HG03460 (cell line): ENCODE measurements at regions not wholly inside any gene's neighbourhood (a gene's known extent, or its start where the extent isn't known, plus 50 kb on each side); places are given as distances from the start of the nearest gene placed in this dataset.

Source experiments
- ATAC-seq: cut with Tn5 transposase; IDR thresholded peaks from one replicate; pipeline ENCODE4 v1.9.1; 2021; ENCODE audit not compliant: unreplicated experiment

DNA sequence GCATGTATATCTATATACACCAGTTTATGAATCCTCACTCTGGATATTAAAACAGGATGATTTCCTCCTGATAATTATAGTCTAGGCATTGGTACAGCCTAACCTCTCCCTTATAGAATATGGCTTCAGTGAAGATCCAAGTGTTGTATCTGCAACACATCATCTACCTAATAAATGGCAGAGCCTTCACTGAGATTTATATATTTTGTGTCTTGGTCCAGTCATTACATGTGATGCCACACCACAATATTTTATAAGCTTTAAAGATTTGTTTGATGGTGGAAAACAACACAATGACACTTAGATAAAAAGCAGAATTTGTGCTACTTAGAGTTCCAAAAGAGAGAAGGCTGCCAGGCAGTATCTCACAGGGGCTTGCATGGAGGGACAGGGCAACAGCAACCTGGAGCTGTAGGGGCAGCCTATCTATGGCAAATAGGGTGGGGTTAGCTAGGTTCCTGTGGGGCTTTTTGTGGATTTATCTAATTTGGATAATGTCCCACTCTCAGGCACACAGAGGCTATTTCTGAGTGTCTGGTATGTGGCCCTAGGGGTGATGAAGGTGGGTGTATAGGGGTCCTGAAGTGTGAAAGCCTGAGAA lies 1736.7 kb upstream of the PRR20A start:
- ATAC-seq = no peak

DNA sequence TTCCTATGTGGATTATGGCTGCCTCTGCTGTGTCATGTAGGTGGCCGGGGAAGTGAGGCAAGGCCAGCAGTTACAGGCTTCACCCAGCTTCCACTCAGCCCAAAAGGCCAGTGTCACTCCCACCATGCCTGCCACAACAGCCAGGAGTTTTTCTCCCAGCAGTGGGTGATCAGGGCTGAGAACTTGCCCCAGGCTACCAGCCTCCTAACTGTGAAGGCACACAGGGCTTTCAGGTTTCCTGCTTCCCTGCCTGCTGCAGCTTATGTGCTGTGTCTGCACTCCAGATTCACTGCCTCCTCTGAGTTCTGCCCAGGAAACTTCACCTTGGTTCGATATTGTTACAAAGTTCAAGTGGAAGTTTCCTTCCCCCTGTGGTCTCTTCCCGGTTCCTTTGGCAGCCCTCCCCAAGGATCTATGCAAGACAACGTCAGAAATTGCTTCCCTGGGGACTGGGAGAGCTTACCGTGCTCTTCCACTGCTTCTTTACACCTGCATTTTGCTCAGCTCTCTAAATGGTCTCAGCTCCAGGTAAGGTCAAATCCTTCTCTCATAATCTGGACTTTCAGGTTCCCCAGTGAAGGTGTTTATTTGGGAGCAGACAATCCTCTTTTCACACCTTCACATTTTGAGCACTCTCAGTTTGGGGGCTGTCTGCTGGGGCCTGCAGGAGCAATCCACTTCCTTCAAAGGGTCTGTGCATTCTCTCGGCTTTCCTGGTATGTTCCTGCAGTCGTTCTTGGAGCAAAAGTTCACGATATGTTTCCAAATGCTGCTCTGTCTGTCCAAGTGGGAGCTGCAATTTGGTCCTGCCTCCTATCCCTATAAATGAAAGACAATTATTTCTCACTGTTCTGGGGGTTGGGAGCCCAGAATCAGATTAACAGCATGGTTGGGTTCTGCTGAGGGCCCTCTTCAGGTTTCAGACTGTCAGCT lies 1730.1 kb upstream of the PRR20A start:
- no peak for ATAC-seq

DNA sequence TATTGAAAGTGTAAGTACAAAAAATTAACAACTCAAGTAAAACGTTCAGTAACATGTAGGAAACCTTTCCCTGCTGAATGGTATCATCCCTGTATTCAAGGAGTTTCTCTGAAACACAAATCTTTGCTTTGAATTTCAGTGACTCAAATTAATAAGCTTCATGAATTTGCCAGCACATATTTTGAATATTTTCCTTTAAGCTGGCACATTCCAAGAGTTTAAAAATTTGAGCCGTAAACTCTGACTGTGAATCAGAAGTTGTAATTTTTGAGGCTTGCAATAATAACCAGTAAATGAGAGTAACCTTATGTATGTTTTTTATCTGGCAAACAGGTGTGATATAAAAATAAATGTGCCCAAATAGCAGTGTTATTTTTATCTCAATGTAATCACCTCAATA lies 1722.6 kb upstream of the PRR20A start:
- ATAC-seq = no peak

DNA sequence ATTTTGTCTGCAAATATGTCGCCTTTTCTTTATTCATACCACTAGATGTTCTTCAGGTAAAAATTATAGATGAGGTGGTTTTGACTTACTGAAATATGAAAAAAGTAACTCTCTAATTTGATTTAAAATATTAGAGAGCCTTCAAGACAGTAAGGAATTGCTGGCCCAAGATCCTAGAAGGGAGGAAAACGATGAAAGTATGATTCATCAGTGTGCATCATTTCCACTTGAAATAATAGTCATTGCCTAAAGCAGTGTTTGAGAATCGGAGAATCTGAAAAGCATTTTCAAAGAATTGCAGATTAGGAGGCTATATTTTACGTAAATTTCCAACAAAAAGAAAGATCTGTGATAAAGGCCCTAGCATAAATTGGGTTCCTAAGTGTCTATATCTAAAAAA lies 1707.9 kb upstream of the PRR20A start:
- no peak for ATAC-seq

DNA sequence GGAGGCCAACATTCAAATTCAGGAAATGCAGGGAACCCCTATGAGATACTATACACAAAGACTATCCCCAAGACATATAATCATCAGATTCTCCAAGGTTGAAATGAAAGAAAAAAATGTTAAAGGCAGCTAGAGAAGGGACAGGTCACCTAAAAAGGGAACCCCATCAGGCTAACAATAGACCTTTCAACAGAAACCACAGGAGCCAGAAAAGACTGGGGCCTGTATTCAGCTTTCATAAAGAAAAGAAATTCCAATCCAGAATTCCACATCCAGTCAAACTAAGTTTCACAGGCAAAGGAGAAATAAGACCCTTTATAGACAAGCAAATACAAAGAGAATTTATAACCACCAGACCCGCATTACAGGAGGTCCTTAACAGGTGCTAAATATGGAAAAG lies 1703.6 kb upstream of the PRR20A start:
- no peak for ATAC-seq

DNA sequence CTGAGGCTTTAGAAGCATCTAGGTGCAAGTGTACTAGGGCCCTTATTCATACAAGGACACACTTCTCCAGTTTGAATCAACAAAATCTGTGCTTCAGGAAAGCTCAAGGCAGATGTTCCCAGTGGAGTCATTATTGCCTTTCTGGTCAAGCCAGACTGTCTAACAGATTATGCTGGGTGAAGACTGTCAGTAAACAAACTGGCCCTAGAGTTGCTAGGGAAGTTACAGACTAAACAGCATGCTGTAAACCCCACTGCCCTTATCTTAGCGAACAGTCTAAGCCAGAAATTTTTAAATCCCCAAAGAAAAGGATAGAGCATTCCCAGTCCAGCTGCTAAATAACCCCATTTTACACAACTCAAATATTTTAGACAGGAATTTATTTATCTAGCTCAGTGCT lies 1701.3 kb upstream of the PRR20A start:
- ATAC-seq = no peak

DNA sequence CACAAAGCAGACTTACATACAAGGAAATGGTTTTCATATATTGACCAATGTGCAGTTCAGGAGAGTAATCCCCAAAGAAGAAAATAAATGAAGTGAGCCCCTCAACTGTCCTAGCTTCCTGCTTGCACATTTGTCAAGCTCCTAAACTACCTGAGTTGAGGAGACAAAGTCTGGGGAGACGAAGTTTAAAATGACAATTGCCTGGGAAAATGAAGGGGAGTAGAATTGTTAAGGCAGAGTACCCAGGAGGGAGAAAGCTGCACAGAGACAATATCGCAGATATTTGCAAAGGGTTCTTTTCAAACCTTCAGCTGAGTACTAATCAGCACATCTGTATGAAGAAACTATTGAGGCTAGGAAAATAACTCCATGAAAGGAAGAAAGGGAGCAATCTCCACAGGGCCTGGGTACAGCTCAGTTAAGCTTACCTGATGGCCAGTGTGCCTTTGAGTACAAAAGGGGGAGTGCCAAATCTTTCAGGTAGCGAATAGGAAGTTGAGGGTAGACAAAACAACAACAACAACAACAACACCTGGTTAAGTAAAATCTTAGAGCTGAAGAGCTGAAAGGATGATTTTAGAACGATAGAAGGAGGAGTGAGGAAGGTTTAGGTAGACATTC lies 1700.1 kb upstream of the PRR20A start:
- no peak for ATAC-seq

DNA sequence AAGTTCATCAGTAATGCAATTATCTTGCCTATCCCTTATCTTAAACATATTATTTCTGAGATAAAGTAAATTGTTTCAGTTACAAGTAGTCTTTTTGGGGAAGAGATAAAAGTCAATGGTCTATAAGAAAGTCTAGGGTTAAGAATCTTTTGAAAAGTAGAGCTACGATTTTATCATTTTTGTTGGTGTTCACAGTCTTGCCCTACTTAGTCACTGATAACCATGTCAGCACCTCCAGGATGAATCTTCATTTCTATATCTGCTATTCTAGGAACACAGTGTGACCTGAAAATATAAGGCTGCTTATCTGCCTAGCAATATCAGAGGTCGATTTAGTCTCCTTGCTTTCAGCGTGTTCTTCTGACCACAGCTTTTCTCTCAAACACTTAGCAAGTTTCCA lies 1676.5 kb upstream of the PRR20A start:
- no peak for ATAC-seq

DNA sequence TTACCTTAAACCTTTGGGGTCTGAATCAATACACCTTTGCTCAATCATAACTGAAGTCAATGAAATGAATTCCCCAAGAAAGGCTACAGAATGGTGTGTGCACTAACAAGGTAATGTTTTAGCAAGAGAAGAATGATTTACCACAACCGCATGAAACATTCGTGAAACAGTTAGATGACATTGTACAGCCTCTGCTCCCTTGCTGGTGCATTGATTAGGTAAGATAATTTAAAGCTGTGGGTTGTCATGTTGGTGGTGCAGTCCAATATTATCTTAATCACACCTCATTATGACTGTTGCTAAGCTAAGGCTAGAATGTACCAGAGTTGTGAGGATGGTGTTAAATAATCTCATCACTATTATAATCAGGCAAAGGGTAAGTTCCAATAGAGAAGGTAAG lies 1673.2 kb upstream of the PRR20A start:
- ATAC-seq = no peak

DNA sequence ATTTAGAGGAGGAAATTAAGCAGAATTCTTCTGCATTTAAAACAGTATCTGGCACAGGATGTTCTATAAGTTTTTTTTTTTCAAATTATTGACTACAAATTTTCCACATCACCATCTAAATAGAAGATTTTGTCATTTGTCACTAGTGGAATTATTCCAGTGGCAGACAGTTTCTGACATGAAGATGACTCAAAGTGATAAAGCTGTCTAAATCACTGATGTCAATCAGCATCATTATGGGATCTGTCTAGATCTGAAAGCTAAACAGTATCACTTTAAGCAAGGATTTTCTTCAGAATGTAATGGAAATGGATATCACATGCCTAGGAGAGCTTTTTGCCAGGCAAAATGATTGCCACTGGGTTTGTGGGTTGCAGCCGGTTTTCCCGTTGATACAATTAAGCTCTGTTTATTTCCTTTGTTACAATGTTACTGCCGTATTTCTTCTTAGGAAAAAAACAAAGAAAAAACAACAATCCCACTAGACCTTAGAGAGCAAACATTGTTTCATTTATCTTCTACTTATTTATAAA lies 1657.0 kb upstream of the PRR20A start:
- no peak for ATAC-seq

DNA sequence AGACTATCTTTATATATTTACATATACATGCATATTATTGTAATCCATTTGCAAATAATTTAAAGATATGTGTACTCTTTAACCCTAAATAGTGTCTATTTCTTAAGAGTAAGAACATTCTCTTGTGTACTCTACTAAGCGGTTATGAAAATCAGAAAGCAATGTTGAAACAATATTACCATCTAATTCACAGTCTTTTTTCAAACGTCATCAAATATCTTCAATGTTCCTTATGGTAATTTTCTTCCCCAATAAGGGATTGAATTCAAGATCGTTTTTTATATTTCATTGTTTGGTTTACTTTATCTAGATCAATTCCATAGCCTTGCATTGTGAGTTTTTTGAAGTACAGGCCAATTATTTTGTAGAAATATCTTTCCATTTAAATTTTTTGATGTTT lies 1647.4 kb upstream of the PRR20A start:
- no peak for ATAC-seq

DNA sequence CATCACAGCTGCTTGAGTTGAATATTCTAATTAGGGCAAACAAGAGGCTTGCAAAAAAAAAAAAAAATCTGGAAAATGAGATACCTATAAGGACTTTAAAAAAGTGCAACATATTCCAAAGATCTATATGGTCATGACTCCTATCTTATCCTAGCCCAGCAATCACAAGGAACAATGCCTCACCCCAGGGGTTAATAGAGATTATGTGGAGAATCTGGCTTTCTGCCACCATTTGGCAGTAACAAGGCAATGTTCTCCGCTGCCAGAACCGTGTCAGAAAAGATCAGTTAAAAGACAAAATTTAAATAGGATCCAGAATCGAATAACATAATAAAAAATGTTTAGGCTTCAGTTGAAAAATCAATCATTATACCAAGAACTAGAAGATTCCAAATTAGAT lies 1643.2 kb upstream of the PRR20A start:
- ATAC-seq = no peak

DNA sequence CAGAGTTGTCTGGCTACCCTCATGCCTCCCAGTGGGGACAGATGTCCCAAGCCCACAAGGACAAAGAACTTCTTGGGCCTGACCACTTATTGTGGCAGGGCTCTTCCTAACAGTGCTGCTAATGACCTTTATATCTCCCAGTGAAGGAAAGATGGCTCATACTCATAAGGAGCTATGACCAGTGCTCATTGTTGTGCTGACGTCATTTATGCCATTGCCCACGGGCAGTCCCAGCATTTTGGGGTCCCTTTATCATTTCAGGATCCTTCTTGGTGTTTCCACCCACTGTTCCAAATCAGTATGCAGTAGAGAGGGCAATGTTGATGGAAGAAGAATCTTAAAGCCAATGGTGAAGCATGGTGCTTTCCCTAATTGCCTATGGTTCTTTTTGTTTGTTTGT lies 1640.0 kb upstream of the PRR20A start:
- ATAC-seq = no peak

DNA sequence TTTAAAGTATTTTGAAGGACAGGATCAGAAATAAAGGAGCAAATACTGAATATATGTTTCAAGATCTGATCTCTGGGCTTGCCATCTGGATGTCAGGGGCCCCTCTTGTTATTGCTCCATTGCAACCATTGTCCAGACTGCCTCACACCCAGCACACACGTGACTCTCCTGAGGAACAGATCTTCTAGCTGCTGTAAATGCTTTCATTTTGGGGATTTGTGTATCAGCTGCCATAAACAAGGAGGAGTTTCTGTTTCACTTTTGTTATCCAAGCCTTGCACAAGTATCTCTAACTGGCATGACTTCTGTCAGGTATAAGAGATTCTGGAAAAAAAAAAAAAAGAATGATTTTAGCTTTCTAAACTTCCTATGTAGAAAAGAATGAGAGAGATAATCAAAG lies 1624.1 kb upstream of the PRR20A start:
- ATAC-seq = no peak

DNA sequence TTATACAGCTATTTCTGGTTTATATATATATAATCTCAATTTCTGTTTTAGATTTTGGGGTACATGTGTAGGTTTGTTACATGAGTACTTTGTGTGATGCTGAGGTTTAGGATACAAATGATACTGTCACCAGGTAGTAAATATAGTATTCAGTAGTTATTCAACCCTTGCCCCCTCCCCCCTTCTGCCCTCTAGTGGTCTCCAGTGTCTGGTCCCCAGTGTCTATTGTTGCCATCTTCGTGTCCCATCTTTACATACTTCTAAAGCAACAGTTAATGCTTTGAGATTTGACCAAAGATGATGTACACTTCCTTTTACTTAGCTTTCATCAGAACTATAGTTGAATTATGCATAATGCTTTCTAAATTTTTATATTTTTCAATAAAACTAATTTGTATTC lies 1623.4 kb upstream of the PRR20A start:
- ATAC-seq = no peak

DNA sequence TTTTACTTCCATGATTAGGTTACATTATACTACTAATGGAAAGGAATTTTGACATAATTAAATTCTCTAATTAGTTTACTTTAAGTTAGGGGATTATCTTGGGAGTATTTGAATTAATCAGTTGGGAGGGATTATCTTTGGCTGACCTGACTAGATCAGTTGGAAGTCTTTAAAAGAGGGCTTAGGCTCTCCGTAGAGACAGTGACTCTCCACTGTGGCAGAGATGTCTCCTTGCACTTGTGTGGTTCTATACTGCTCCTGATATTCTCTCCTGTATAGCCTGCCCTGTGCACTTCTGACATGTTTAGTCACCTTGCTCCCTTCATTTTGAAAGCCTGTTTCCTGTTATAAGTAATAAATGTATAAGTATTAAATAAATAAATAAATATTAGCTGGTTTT lies 1612.3 kb upstream of the PRR20A start:
- no peak for ATAC-seq

DNA sequence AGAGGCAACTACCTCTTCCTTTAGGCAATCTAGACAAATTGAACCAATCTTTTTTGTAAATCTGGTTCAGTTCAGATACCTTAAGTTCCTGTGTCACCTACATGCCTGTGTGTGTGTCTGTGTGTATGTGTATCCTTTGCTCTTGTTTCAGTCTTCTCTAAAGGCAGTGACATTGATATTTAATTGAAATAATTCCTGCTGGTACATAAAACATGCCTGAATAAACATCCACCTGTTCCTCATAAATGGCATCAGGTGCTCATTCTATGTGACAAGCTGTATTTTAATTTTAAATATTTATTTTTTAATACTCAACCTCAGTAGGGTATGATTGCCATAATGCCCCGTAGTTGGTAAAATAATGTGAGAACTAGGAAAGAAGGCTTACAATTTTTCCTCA lies 1606.4 kb upstream of the PRR20A start:
- ATAC-seq = no peak

DNA sequence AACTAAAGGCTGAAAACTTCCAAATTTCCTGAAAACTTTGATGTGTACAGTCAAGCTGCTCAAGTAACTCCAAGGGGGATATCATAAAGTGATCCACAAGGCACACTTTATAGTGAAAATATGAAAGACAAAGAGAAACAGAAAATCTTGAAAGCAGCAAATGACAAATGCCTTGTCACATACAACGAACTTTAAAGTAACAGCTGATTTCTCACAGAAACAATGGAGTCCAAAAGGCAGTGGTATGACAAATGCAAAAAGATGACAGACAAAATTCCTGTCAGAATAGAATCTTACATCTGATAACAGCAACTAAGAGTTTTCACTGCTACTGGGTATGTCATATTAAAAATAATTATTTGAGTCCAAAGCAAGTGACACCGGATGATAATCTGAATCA lies 1602.3 kb upstream of the PRR20A start:
- no peak for ATAC-seq

DNA sequence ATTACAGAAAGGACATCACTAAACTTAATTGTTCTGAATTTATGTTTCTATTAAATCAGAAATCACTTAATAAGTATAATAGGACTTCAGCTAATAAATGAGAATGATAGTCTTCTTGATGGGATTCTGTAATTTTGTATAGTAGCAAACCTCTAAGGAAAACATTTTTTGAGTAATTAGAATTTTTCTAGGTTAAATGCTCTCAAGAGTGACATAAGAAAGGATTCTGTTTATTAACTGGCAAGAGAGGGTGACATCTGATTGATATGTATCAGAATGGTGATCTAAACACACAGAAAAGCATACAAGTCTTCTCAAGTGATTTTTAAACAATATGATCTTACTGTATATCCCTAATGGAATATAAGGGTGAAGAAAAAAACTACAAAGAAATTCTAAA lies 1597.7 kb upstream of the PRR20A start:
- no peak for ATAC-seq

DNA sequence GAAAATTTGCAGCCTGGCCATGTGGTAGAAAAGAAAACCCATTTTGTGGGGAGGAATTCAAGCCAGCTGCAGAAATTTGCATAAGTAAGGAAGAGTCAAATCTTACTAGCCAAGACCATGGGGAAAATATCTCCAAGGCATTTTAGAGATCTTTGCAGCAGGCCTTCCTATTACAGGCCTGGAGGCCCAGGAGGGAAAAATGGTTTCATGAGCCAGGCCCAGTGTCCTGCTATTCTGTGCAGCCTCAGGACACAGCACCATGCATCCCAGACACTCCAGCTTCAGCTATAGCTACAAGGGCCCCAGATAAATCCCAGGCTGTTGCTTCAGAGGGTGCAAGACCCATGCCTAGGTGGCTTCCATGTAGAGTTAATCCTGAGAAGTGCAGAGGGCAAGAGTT lies 1590.1 kb upstream of the PRR20A start:
- ATAC-seq = no peak

DNA sequence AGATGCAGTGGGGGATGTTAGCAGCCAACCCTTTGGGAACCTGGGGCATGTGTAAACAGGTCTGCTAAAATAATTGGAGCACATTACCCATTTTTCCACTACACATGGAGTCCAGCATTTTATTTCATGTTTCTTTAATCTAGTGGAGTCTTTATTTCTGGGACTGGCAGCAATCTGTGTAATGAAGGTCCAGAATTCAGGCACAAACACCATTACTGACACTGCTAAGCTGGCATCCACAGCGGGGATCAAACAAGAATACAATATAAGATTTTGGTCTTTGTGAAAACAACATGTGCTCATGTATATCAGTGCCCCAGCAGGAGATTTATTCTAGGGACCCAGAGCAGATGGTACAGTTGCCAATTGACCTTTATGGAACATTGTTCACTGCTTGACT lies 1587.0 kb upstream of the PRR20A start:
- ATAC-seq = no peak

DNA sequence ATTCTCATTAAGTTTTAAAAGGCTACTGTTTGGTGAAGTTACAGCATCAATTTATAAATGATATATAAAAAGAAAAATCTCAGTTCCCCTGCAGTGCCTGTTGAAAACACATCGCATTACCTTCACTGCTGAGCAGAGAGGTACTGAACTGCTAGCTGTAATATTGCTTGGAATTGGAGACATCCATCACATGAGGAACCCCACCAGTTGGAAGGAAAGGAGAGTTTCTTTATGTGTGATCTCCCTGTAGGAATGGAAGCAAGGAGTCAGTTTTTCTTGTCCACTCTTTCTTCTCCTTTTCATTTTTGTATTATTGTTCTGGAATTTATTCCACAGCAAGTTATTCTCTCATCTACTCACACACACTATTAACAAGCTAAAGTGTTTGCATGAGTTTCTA lies 1586.0 kb upstream of the PRR20A start:
- ATAC-seq = no peak
